ENCODE measurements at regions not wholly inside any gene's neighbourhood (a gene's known extent, or its start where the extent isn't known, plus 50 kb on each side); places are given as distances from the start of the nearest gene placed in this dataset.
"Not testable (repeated sequence)": the region's sequence is repeated elsewhere in the genome, so short reads cannot be mapped to it uniquely, and the experiment has no call there.

GRCh38 chr9:42239445-42240260 lies 56.2 kb downstream of the SPATA31A6 start:
- H3K27me3 Mint-ChIP-seq, H3K4me1 Mint-ChIP-seq, H3K9me3 Mint-ChIP-seq, H3K36me3 Mint-ChIP-seq, H3K4me3 Mint-ChIP-seq, H3K27ac Mint-ChIP-seq: not testable (repeated sequence)

- not testable (repeated sequence) for H3K27me3 Mint-ChIP-seq, H3K4me1 Mint-ChIP-seq, H3K9me3 Mint-ChIP-seq, H3K4me3 Mint-ChIP-seq, H3K27ac Mint-ChIP-seq, H3K36me3 Mint-ChIP-seq
Observed at GRCh38 chr9:42240261-42240579, 56.8 kb downstream of the SPATA31A6 start.

- not testable (repeated sequence) for H3K9me3 Mint-ChIP-seq, H3K27me3 Mint-ChIP-seq, H3K27ac Mint-ChIP-seq, H3K4me1 Mint-ChIP-seq, H3K4me3 Mint-ChIP-seq, H3K36me3 Mint-ChIP-seq
Observed at GRCh38 chr9:42243211-42243610, 59.8 kb downstream of the SPATA31A6 start.

GRCh38 chr9:42243822-42244221 lies 60.4 kb downstream of the SPATA31A6 start:
- H3K36me3 Mint-ChIP-seq, H3K4me3 Mint-ChIP-seq, H3K9me3 Mint-ChIP-seq, H3K27me3 Mint-ChIP-seq, H3K4me1 Mint-ChIP-seq, H3K27ac Mint-ChIP-seq: not testable (repeated sequence)

- H3K4me1 Mint-ChIP-seq, H3K27ac Mint-ChIP-seq, H3K27me3 Mint-ChIP-seq, H3K4me3 Mint-ChIP-seq, H3K36me3 Mint-ChIP-seq, H3K9me3 Mint-ChIP-seq: not testable (repeated sequence)
Observed at GRCh38 chr9:42268729-42269128, 85.3 kb downstream of the SPATA31A6 start.

GRCh38 chr9:42269171-42269570 lies 85.7 kb downstream of the SPATA31A6 start:
- not testable (repeated sequence) for H3K27ac Mint-ChIP-seq, H3K27me3 Mint-ChIP-seq, H3K9me3 Mint-ChIP-seq, H3K4me3 Mint-ChIP-seq, H3K4me1 Mint-ChIP-seq, H3K36me3 Mint-ChIP-seq

GRCh38 chr9:42273191-42273590 lies 89.7 kb downstream of the SPATA31A6 start:
- H3K27me3 Mint-ChIP-seq, H3K4me3 Mint-ChIP-seq, H3K27ac Mint-ChIP-seq, H3K36me3 Mint-ChIP-seq, H3K4me1 Mint-ChIP-seq, H3K9me3 Mint-ChIP-seq: not testable (repeated sequence)

- Mint-ChIP-seq H3K27ac (no peak overlapping the region), H3K4me1 (no peaks in the 10 kb centered on the region), H3K27me3 (no peaks in the 10 kb centered on the region), H3K9me3 (no peaks in the 10 kb centered on the region), H3K4me3 (no peak overlapping the region), H3K36me3 (no peaks in the 10 kb centered on the region)
Observed at GRCh38 chr9:42275141-42275540, 91.7 kb downstream of the SPATA31A6 start.

- not testable (repeated sequence) for H3K4me3 Mint-ChIP-seq, H3K4me1 Mint-ChIP-seq, H3K27me3 Mint-ChIP-seq, H3K36me3 Mint-ChIP-seq, H3K9me3 Mint-ChIP-seq, H3K27ac Mint-ChIP-seq
Observed at GRCh38 chr9:42282531-42283178, 99.2 kb downstream of the SPATA31A6 start.

GRCh38 chr9:42283179-42283543 lies 99.7 kb downstream of the SPATA31A6 start:
- not testable (repeated sequence) for H3K27ac Mint-ChIP-seq, H3K4me3 Mint-ChIP-seq, H3K9me3 Mint-ChIP-seq

GRCh38 chr9:42286145-42286845 lies 102.8 kb downstream of the SPATA31A6 start:
- H3K36me3 Mint-ChIP-seq, H3K27ac Mint-ChIP-seq, H3K4me1 Mint-ChIP-seq, H3K9me3 Mint-ChIP-seq, H3K27me3 Mint-ChIP-seq, H3K4me3 Mint-ChIP-seq: not testable (repeated sequence)

More at GRCh38 chr9:42283179-42283543, 99.7 kb downstream of the SPATA31A6 start:
- not testable (repeated sequence) for H3K4me1 Mint-ChIP-seq, H3K36me3 Mint-ChIP-seq, H3K27me3 Mint-ChIP-seq

GRCh38 chr9:42288002-42288864 lies 104.8 kb downstream of the SPATA31A6 start:
- H3K4me3 Mint-ChIP-seq, H3K9me3 Mint-ChIP-seq, H3K27me3 Mint-ChIP-seq, H3K27ac Mint-ChIP-seq, H3K4me1 Mint-ChIP-seq, H3K36me3 Mint-ChIP-seq: not testable (repeated sequence)

GRCh38 chr9:42288865-42289229 lies 105.4 kb downstream of the SPATA31A6 start:
- not testable (repeated sequence) for H3K9me3 Mint-ChIP-seq, H3K27me3 Mint-ChIP-seq, H3K4me3 Mint-ChIP-seq, H3K4me1 Mint-ChIP-seq, H3K27ac Mint-ChIP-seq, H3K36me3 Mint-ChIP-seq

- H3K4me1 Mint-ChIP-seq, H3K27me3 Mint-ChIP-seq, H3K27ac Mint-ChIP-seq, H3K4me3 Mint-ChIP-seq, H3K36me3 Mint-ChIP-seq, H3K9me3 Mint-ChIP-seq: not testable (repeated sequence)
Observed at GRCh38 chr9:42300124-42300523, 116.7 kb downstream of the SPATA31A6 start.

GRCh38 chr9:42306625-42307024 lies 123.2 kb downstream of the SPATA31A6 start:
- H3K27ac Mint-ChIP-seq, H3K36me3 Mint-ChIP-seq, H3K4me1 Mint-ChIP-seq, H3K4me3 Mint-ChIP-seq, H3K9me3 Mint-ChIP-seq, H3K27me3 Mint-ChIP-seq: not testable (repeated sequence)

GRCh38 chr9:42307449-42307848 lies 124.0 kb downstream of the SPATA31A6 start:
- not testable (repeated sequence) for H3K27ac Mint-ChIP-seq, H3K27me3 Mint-ChIP-seq, H3K4me1 Mint-ChIP-seq, H3K36me3 Mint-ChIP-seq, H3K9me3 Mint-ChIP-seq, H3K4me3 Mint-ChIP-seq

Data from activated naive CD4-positive, alpha-beta T cell treated with anti-CD3 and anti-CD28 coated beads, Interleukin-2, amount 50 U/mL, for 24 hours (primary cell).